DOHH2 (cell line): ENCODE measurements at regions not wholly inside any gene's neighbourhood (a gene's known extent, or its start where the extent isn't known, plus 50 kb on each side); places are given as distances from the start of the nearest gene placed in this dataset.

Experiments used
- H3F3A ChIP-seq: fragments of 200-600 bp; sonication (generic), shearing (Covaris generic); 2 replicates; pipeline ENCODE4 v1.6.0; 2016; ENCODE audit warnings: antibody characterized with exemption, mild to moderate bottlenecking; ENCODE audit not compliant: control insufficient read depth, insufficient read depth
- H3K27ac ChIP-seq: fragments of 200-600 bp; sonication (generic); 2 replicates; pipeline ENCODE4 v1.5.1; 2014; ENCODE audit warnings: low read depth, mild to moderate bottlenecking, low read length, moderate library complexity
- H3K27me3 ChIP-seq: fragments of 200-600 bp; sonication (generic); 2 replicates; pipeline ENCODE4 v1.6.1; 2014; ENCODE audit warnings: mild to moderate bottlenecking, low read length, mixed read lengths; ENCODE audit not compliant: control insufficient read depth
- H3K36me3 ChIP-seq: fragments of 200-600 bp; sonication (generic); 2 replicates; pipeline ENCODE4 v1.6.1; 2014; ENCODE audit warnings: mild to moderate bottlenecking, low read length, moderate library complexity, mixed read lengths; ENCODE audit not compliant: control insufficient read depth
- H3K4me1 ChIP-seq: fragments of 200-600 bp; sonication (generic); 2 replicates; pipeline ENCODE4 v1.6.1; 2014; ENCODE audit warnings: mild to moderate bottlenecking, low read length, mixed read lengths; ENCODE audit not compliant: control insufficient read depth
- H3K4me2 ChIP-seq: fragments of 200-600 bp; sonication (generic); 2 replicates; pipeline ENCODE4 v1.6.0; 2014; ENCODE audit warnings: mild to moderate bottlenecking, low read length, moderate library complexity
- H3K4me3 ChIP-seq: fragments of 200-600 bp; sonication (generic); 2 replicates; pipeline ENCODE4 v1.5.1; 2014; ENCODE audit warnings: mild to moderate bottlenecking, low read length, mixed read lengths
- H3K79me2 ChIP-seq: fragments of 200-600 bp; sonication (generic); 2 replicates; pipeline ENCODE4 v1.6.1; 2014; ENCODE audit warnings: mild to moderate bottlenecking, low read length, mixed read lengths; ENCODE audit not compliant: control insufficient read depth
- H3K9me2 ChIP-seq: fragments of 200-600 bp; sonication (generic); replicated peaks from 2 replicates; pipeline ENCODE4 v1.6.1; 2014; ENCODE audit warnings: mild to moderate bottlenecking, low read length, mixed read lengths; ENCODE audit not compliant: control insufficient read depth
- H3K9me3 ChIP-seq: fragments of 200-600 bp; sonication (generic); 2 replicates; pipeline ENCODE4 v1.6.1; 2014; ENCODE audit warnings: antibody characterized with exemption, low read length, mixed read lengths; ENCODE audit not compliant: control insufficient read depth, insufficient read depth
- H4K20me1 ChIP-seq: fragments of 200-600 bp; sonication (generic); 2 replicates; pipeline ENCODE4 v1.6.0; 2014; ENCODE audit warnings: low read depth, mild to moderate bottlenecking, antibody characterized with exemption, low read length, moderate library complexity; ENCODE audit not compliant: control insufficient read depth, insufficient read depth
- CTCF ChIP-seq: fragments of 200-600 bp; sonication (generic); IDR thresholded peaks from one replicate; pipeline ENCODE4 v1.5.1; 2014; ENCODE audit warnings: antibody characterized with exemption, mild to moderate bottlenecking, low read depth, low read length; ENCODE audit not compliant: poor library complexity, severe bottlenecking
- EZH2phosphoT487 ChIP-seq: fragments of 200-600 bp; sonication (generic); IDR thresholded peaks from 2 replicates; pipeline ENCODE4 v1.6.1; 2017; ENCODE audit warnings: borderline replicate concordance, mild to moderate bottlenecking, antibody characterized with exemption, low read length, moderate library complexity, mixed read lengths

GRCh38 chr4:184529283-184529682 lies 54.9 kb upstream of the IRF2 start:
- no peak for TF ChIP-seq EZH2phosphoT487
- no peak for TF ChIP-seq CTCF
- Histone ChIP-seq H4K20me1 (no peaks in the 10 kb centered on the region), H3K4me3 (no peak overlapping the region), H3K9me2 (no peaks in the 10 kb centered on the region), H3K9me3 (no peaks in the 10 kb centered on the region), H3K27ac (no peak overlapping the region), H3K79me2 (no peaks in the 10 kb centered on the region), H3K27me3 (no peaks in the 10 kb centered on the region), H3K4me2 (no peak overlapping the region), H3K4me1 (peaks cover 35% of the 10 kb centered on the region), H3K36me3 (no peaks in the 10 kb centered on the region), H3F3A (0 out of 2 replicates have a peak, but pooled peaks cover under 1% of the 10 kb centered on the region)

DNA sequence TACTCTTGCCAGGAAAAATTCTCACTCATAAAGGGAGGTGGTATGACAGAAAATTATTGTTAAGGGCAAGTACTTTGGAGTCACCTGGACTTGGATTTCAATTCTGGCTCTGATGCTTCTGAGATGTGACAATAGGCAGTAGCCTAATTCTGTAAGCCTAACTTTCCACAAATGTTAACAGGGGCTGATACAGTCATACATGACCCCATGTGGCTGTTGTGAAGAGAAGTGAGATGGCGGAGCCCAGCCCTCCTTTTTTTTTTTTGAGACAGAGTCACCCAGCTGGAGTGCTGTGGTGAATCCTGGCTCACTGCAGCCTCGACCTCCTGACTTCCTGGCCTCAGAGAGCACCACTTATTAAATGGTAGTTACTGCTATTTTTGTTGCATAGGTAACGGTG lies 54.4 kb upstream of the IRF2 start:
- Histone ChIP-seq H3K36me3 (no peaks in the 10 kb centered on the region), H3K27ac (no peak overlapping the region), H4K20me1 (no peaks in the 10 kb centered on the region), H3K9me3 (no peaks in the 10 kb centered on the region), H3K79me2 (no peaks in the 10 kb centered on the region), H3K4me3 (no peak overlapping the region), H3K4me2 (no peak overlapping the region), H3K4me1 (peaks cover 29% of the 10 kb centered on the region), H3K9me2 (no peaks in the 10 kb centered on the region), H3K27me3 (no peaks in the 10 kb centered on the region), H3F3A (no peaks in the 10 kb centered on the region)
- no peak for TF ChIP-seq CTCF
- no peak for TF ChIP-seq EZH2phosphoT487

DNA sequence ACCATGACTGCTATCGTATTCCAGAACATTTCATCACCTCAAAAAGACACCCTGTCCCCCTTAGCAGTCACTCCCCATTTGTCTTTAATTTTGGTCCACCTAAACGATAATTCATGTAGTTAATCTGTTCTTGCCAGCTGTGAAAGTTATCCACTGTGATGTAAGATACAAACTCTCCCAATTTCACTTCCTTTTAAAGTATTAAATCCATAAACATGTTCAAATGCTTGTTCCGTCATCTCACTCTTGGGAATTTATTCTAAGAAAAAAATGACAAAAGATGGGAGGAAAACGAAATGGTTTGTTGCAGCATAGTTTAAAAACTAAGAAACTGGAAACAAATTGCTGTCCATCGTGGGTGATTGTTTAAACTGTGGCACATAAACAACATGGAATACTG lies 53.7 kb upstream of the IRF2 start:
- no peaks in the 10 kb centered on the region for H3K9me2 ChIP-seq
- no peaks in the 10 kb centered on the region for H3K27me3 ChIP-seq
- no peaks in the 10 kb centered on the region for H3K9me3 ChIP-seq
- H3F3A ChIP-seq: no peaks in the 10 kb centered on the region
- H3K4me2 ChIP-seq: no peak overlapping the region
- no peak overlapping the region for H3K4me3 ChIP-seq
- no peaks in the 10 kb centered on the region for H4K20me1 ChIP-seq
- peaks cover 23% of the 10 kb centered on the region for H3K4me1 ChIP-seq
- no peaks in the 10 kb centered on the region for H3K36me3 ChIP-seq
- TF ChIP-seq CTCF (no peak), EZH2phosphoT487 (no peak)
- no peak overlapping the region for H3K27ac ChIP-seq
- H3K79me2 ChIP-seq: no peaks in the 10 kb centered on the region

- H3K9me3 ChIP-seq: no peaks in the 10 kb centered on the region
- no peaks in the 10 kb centered on the region for H3F3A ChIP-seq
- no peak overlapping the region for H3K4me2 ChIP-seq
- no peaks in the 10 kb centered on the region for H3K36me3 ChIP-seq
- H3K9me2 ChIP-seq: no peaks in the 10 kb centered on the region
- H3K27ac ChIP-seq: no peak overlapping the region
- no peaks in the 10 kb centered on the region for H4K20me1 ChIP-seq
- TF ChIP-seq CTCF (no peak), EZH2phosphoT487 (no peak)
- H3K4me3 ChIP-seq: no peak overlapping the region
- H3K79me2 ChIP-seq: no peaks in the 10 kb centered on the region
- H3K4me1 ChIP-seq: peaks cover 20% of the 10 kb centered on the region
- no peaks in the 10 kb centered on the region for H3K27me3 ChIP-seq
These were observed 51.9 kb upstream of the IRF2 start for GRCh38 chr4:184526228-184526627.
